Stimulated activated CD4-positive, alpha-beta T cell treated with anti-CD3 and anti-CD28 coated beads, Interleukin-15, amount 100 ng/mL, for 48 hours (primary cell): ENCODE measurements at regions not wholly inside any gene's neighbourhood (a gene's known extent, or its start where the extent isn't known, plus 50 kb on each side); places are given as distances from the start of the nearest gene placed in this dataset.

ENCODE experiments used
- DNase-seq, 2 donors: peaks; one replicate each; pipeline ENCODE4 v3.0.0-alpha.2; 2020; ENCODE audit warnings: low read depth in 2 of 2

DNA sequence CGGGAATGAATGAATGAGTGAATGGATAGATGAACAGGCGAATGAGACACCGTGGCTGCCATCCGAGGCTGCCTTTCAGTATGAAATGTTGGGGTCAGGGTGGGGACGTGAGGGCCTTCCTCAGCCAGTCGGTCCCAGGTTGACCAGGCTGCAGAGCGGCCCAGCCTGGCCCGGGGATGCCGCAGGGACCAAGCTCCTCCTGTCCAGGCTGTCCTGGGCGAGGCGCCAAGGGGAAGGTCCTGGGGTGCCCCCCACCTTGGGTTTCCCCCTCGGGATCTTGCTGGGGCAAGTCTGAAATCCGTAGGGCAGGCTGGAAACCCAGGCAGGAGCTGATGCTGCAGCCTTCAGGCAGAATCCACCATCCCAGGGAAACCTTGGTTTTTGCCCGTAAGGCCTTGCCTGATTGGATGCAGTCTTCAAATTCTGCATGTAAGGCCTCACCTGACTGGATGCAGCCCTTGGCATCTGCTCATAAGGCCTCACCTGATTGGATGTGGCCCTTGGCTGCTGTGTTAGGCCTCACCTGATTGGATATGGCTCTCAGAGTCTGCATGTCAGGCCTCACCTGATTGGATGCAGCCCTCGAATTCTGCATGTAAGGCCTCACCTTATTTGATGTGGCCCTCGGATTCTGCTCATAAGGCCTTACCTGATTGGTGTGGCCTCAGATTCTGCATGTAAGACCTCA lies 61.7 kb upstream of the ZNF469 start:
- DNase-seq = peak; percentile 9 to 18

DNA sequence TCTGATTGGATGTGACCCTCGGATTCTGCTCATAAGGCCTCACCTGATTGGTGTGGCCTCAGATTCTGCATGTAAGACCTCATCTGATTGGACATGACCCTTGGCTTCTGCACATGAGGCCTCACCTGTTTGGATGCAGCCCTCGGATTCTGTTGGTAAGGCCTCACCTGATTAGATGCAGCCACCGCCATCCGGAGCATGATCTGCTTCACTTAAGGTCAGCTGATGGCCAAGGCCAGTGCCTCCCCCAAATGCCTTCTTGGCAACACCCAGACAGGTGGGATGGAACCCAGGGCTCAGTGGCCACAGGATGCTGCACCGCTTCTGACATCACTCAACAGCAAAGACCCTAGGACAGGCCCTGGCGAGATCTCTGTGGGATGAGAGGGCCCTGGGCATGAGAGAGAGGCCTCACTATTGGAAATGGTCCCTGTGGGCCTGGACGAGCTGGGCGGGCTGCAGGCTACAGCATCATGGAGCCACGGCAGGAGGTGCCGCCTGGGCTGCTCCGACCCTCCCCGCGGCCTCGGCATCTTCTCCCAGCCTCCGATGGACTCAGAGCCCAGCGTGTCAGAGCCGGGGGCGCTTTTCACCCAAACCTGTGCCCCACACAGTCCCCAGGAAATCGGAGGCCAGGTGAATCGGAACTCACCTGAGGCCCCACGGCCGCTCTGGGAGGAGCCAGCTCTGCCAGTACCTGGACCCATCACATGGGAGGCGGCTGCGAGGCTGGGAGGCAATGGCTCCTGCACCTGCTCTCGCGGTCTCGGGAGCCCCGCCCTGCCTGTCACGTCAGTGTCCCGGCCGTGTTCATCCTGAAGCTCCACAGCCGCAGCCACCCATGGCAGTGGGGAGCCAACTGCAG lies 60.9 kb upstream of the ZNF469 start:
- DNase-seq = no peak

DNA sequence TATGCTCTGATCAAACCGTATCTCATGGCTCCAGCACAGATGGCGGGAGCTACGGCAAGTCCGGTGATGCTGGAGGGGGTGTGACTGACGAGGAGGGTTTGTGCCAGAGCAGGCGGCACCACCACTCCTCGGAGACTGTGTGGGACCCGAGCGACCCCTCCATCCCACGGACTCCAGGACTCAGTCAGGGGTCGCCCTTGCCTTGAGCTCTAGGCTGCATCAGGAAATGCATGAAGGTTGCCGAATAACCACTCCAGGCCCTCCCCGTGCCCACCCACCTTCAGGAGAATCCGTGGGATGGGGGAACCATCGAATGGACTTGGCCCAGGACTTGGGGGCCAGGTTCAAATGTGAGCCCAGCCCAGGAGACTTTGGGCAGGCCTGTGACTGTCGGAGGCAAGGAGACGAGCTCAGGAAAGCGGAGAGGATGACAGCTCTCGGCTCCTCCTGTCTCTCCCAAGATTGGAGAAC lies 60.2 kb upstream of the ZNF469 start:
- no peak for DNase-seq

DNA sequence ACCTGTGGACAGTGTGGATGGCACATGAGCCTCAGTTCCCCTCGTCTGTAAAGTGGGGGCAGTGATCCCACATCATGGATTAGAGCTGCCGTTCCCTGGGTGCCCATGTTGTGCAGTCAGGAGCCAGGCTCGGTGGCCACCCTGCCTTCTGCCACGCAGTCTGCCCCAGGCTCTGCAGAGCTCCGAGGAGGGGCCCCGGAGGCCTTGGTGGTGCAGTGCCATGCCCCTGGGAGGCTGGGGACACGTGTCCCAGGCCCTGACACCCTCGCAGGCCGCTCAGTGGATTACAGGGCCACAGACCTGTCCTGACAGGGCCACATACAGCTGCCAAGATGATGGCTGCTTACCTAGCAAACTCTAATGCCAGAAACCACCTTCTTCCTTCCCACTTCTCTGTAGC lies 59.7 kb upstream of the ZNF469 start:
- no peak for DNase-seq

DNA sequence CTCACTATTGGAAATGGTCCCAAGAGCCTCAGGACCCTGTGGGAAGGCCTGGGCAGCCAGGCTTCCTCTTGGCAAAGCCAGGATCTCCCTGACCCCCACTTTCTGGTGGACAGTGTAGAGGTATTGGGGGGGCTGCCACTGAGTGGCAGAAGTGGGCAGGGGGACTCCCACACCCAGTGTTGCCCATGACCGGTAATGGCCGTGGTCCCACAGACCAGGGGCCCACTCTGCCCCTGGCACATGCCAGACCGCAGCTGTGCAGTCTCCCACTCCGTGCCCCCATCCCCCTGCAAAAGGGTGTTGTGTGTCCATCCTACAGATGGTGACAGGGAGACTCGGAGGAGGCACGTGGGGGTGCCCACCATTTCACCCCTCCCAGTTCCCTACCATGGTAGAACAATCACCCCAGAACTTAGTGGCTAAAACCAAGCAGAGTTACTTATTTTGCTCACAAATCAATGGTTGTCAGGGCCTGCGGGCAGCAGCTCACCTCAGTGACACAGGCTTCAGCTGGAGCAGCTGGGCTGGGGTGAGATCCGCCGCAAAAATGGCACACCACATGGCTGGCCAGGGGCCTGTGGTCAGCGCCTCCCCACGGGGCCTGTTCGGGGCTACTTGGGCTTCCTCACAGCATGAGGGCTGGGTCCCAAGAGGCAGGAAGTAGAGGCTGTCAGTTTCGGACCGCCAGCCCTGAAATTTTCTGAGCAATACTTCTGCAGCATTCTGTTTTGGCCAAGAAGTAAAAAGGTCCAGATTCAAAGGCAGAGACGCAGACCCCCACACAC lies 59.0 kb upstream of the ZNF469 start:
- DNase-seq = no peak

DNA sequence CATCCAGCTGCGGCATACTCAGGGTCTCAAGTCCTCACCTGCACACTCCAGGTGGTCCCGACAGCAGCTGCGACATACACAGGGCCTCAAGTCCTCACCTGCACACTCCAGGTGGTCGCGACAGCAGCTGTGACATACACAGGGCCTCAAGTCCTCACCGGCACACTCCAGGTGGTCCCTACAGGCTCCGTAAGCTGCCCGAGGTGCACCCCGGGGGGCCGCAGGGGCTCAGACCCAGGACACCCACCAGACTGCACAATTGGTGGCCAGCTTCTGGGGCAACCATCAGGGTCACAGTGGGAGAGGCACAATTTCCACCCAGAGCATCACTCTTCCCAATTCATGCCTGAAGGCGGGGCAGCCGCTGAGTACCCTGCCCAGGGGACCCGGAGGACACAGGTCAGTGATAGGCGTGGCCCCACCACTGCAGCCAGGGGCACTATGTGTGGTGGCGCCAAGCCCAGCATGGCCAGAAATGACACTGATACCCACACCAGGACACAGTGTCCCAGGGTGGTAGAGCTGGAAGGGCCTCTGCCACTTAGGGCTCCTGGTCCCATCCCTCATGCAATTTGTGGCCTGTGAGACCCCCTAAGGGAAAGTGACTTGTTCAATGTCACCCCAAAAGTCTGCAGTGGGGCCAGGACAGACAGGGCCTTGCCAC lies 57.5 kb upstream of the ZNF469 start:
- no peak for DNase-seq

DNA sequence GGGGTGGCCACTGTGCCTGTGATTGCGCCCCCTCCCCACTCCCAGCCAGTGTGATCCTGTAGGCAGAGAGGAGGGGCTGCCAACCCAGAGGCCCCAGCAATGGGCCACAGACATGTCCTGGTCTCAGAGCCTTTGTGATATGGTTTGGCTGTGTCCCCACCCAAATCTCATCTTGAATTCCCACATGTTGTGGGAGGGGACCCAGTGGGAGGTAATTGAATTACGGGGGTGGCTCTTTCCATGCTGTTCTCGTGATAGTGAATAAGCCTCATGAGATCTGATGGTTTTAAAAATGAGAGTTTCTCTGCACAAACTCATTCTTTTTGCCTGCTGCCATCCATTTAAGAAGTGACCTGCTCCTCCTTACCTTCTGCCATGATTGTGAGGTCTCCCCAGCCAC lies 56.8 kb upstream of the ZNF469 start:
- no peak for DNase-seq

DNA sequence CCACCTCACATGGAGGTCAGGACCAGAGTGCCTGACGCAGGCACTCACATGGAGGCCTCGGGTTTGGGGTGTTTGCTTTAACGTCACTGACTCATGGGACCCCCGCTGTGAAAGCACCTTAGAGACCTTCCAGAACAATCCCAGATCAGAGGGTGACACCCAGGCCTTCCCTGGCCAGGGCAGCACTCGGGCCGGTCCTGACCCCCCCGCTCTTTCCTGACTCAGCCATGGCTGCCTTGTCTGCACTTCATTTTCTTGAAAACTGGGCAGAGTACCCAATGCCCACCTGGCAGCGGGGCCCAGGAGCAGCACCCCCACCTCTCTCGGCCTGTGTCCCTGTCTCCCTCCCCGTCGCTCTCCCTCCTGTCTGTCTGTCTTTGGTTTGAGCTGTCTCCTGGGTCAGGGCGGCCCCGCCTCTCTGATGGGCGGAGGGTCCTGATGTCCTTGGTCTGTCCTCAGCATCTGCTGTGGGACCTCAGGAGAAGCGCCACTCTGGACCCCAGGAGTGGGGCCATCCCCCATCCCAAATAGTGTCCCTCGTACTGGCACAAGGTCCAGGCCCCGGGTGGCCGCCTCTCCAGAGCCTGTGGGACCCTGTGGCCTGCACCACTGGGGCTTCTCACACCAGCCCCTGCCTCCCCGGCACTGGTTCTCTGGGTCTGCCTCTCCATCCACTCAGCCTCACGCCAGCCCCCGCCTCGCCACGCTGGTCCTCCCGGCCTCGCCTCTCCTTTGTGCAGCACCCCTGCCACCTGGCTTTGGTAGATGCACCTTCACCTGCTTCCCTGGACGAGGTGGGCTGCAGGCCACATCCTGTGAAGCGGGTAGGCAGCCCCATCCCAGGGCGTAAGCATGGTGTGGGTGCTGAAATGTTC lies 55.9 kb upstream of the ZNF469 start:
- no peak for DNase-seq

DNA sequence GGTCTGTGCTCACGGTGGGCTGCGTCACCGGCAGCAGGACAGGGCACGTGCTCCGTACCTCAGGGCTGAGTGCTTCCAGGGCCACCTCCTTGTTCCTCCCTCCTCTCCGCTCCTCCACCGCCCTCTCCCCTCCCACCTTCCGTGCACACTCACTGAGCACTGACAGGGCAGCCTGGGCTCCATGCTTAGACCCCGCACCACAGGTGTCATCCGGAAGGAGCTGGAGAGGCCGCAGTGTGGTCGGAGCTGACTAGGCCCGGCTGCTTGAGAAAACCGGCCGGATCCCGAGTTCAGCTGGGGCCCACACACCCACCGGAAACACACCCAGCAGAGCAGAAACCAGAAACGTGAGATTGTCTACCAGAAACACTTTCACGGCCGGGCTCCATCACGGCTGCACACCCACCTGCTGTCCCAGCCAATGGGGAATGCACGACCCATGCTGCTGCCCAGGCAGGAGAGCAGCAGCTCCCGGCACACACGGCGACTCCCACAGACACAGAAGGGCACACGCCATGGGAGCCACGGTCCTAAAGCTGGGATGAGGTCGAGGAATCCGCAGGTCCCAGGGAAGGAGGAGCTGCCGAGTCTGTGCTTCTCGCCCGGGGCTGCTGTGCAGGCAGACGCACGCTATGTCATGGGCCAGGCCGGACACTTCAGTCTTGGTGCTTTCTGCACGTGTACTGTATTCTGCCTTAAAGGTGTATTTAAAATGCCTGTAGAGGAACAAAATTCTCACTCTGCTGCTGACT lies 55.0 kb upstream of the ZNF469 start:
- no peak for DNase-seq

DNA sequence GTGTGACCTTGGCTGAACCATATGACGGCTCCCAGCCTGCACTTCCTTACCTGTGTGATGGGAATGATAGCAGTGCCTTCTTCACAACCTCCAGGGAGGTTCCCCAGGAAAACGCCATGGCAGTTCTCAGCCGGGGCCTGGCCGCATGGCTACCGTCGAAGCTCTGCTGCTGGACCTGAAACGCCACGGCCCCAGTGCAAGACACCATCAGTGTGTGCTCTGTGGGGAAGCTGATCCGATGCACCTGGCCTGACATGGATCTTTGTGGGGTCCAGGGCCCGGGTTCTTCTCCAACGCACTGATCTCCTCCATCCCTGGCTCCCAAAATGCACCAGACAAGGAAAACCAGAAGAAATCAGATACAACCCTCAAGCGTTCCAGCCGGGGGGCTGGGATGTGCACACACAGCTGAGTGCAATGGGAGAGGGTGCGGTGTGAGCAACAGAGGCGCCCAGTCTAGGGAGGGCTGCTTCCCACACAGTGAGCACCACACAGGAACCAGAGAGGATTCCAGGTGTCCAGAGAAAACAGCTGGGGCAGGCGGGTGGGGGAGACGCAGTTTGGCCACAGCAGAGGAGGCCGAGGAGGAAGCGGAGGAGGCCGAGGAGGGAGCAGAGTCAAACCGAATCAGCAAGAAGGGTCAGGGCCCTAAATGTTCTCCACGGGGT lies 54.3 kb upstream of the ZNF469 start:
- no peak for DNase-seq

DNA sequence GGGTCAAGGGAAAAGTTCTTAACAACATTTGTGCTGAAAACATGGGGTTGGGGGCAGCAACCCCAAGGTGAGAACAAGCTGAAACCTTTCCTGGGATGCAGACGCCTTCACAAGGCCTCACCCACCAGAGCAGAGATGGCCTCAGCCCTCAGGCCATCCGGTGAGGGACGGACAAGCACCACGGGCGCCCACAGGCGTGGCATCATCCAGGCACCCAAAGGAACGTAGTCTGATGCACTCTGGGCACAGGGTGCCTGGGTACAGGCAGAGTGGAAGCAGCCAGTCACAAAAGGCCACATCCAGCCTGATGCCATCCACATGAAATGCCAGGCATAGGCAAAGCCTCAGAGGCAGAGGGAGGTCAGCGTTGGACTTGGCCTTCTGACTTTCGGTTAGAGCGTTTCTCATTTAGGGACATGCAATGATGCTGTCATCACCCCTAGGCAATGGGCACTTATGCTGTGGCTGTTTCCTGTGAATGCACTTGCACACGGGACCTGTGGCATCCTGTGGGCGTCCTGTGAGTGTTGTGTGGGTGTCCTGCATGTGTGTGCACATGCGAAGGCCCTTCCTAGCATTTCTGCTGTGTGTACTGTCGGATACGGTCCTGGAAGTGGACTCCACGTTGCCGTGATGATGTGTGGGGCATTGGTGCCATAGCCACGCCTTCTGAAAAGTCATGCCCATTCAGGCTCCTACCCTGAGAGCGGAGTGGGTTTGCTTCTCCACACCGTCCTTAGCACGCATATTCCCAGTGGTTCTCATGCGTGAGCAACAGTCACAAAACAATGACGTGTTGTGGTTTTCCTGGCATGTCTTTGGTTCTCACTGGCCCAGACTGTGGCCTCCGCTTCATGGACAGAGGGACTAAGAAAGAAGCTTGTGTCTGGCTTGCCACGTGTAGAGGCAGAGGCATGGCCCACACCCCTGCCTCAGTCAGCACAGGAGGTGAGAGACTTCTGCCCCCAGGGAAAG lies 52.7 kb upstream of the ZNF469 start:
- no peak for DNase-seq

DNA sequence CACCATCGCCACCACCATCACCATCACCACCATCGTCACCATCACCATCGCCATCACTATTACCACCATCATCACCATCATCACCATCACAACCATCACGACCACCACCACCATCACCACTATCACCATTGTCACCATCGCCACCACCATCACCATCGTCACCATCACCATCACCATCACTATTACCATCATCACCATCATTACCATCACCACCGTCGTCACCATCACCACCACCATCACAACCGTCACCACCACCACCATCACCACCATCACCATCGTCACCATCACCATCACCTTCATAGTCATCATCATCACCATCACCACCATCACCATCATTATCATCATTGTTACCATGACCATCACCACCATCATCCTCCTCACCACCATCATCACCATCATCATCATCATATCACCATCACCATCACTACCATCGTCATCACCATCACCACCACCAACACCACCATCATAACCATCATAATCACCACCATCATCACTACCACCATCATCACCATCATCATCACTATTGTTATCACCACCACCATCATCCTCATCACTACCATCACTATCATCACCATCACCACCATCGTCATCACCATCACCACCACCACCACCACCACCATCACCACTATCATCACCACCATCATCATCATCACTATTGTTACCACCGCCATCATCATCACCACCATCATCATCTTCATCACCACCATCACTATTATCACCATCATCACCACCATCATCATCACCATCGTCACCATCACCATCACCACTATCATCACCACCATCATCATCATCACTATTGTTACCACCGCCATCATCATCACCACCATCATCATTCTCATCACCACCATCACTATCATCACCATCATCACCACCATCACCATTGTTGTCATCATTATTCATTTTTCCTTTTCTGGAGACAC lies 51.5 kb upstream of the ZNF469 start:
- DNase-seq = no peak

DNA sequence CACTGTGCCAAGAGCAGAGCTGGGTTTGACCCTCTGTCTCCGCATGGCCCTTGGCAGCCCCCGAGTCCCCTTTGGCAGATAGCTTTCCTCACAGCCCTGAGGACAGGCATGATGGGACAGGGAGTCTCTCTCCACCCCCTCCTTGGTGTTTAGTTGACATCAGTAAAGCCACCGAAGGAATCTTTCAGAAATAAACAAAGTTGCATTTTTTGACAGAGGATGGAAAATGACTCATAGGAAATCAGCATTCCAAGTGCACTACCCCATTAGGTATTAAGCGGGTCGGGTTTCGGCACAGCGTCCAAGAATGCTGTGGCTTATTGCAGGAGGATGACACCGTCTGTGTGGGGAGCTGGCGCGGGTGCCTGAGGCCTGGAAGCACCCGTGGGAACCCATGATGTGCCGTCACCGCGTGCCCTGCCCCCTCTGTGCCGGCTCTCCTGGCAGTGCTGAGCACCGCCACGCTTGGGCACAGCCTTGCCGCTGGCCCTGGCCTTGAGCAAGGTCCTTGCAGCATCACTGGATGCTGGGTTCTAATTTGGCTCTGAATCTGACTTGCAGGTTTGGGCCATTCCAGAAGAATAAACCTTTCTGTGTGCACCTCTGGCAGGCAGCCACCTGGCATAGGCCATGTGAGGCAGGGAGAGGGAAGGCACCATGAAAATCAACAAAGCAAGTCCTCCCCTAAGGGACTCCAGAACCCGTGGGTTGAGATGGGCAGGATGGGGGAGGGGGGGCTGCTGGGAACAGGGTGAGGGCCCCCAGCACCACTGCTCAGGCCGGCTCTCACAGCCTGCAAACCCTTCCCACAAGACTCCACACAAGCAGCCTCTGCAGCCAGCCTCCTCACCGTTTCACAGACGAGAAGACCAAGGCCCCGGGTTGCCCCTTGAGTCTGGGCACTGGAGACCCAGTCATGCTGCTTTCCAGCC lies 50.5 kb upstream of the ZNF469 start:
- no peak for DNase-seq

DNA sequence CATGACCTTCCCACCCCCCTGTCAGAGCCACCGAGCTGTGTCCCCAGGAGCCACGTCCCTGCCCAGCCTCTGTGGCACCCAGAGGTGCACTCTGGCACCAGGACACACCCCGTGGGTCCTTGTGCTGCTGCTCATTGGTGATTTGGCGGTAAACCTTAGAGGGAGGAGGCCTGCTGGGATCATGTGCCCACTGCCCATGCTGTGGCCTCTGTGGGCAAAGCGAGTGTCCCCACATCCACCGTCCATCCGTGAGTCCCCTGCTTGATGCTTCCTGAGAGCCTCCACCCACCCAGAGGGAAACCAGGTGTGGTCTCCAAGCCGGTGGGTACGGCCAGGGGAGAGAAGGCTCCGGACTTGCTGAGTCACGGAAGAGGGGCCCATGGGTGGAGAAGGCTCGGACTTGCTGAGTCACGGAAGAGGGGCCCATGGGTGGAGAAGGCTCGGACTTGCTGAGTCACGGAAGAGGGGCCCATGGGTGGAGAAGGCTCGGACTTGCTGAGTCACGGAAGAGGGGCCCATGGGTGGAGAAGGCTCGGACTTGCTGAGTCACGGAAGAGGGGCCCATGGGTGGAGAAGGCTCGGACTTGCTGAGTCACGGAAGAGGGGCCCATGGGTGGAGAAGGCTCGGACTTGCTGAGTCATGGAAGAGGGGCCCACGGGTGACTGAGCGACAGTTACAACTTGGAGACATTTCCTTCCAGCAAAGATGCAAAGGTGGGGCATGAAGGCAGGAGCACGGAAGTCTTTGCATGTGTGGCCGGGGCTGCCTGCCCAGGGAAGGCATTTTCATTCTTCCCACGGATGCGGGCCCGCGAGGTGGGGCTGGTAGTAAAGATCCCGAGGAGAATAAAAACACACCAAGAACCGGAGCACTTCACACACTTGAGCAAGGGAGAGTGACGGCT lies 49.6 kb upstream of the ZNF469 start:
- peak in 1 of 2 donors; percentile 25 for DNase-seq
